H9 (cell line): ENCODE measurements at regions not wholly inside any gene's neighbourhood (a gene's known extent, or its start where the extent isn't known, plus 50 kb on each side); places are given as distances from the start of the nearest gene placed in this dataset.

Experiments
- DNase-seq: peaks from one replicate; pipeline ENCODE4 v3.0.0-alpha.2; 2017
- H2AFZ ChIP-seq: one replicate; pipeline ENCODE4 v1.6.1; 2013; ENCODE audit warnings: mild to moderate bottlenecking, low read length, control low read depth, moderate library complexity
- H2AK5ac ChIP-seq: 2 replicates; pipeline ENCODE4 v1.6.1; 2013; ENCODE audit warnings: low read length, control low read depth, mixed read lengths; ENCODE audit not compliant: insufficient read length
- H2BK120ac ChIP-seq: one replicate; pipeline ENCODE4 v1.6.1; 2013; ENCODE audit warnings: low read depth, mild to moderate bottlenecking, low read length, control low read depth, inconsistent platforms; ENCODE audit not compliant: poor library complexity, severe bottlenecking
- H2BK12ac ChIP-seq: 2 replicates; pipeline ENCODE4 v1.6.1; 2013; ENCODE audit warnings: low read length, control low read depth, mixed read lengths, low read depth; ENCODE audit not compliant: insufficient read length
- H2BK15ac ChIP-seq: 2 replicates; pipeline ENCODE4 v1.6.1; 2013; ENCODE audit warnings: low read depth, low read length, control low read depth
- H2BK20ac ChIP-seq: one replicate; pipeline ENCODE4 v1.6.1; 2013; ENCODE audit warnings: low read depth, mild to moderate bottlenecking, low read length, control low read depth, inconsistent platforms; ENCODE audit not compliant: poor library complexity, severe bottlenecking
- H2BK5ac ChIP-seq: 2 replicates; pipeline ENCODE4 v1.6.1; 2013; ENCODE audit warnings: low read length, control low read depth, mixed read lengths; ENCODE audit not compliant: insufficient read length
- H3K14ac ChIP-seq: 2 replicates; pipeline ENCODE4 v1.6.1; 2013; ENCODE audit warnings: low read length, control low read depth; ENCODE audit not compliant: insufficient read depth
- H3K18ac ChIP-seq: 2 replicates; pipeline ENCODE4 v1.6.1; 2013; ENCODE audit warnings: low read depth, mild to moderate bottlenecking, mixed read lengths, low read length, control low read depth; ENCODE audit not compliant: insufficient read length
- H3K23ac ChIP-seq: 2 replicates; pipeline ENCODE4 v1.6.1; 2013; ENCODE audit warnings: low read length, control low read depth, mixed read lengths, low read depth; ENCODE audit not compliant: insufficient read length
- H3K23me2 ChIP-seq: 2 replicates; pipeline ENCODE4 v1.6.1; 2013; ENCODE audit warnings: low read depth, mild to moderate bottlenecking, mixed read lengths, low read length, control low read depth; ENCODE audit not compliant: insufficient read length, poor library complexity, severe bottlenecking
- H3K27ac ChIP-seq: 2 replicates; pipeline ENCODE4 v1.5.1; 2013; ENCODE audit warnings: low read length, control low read depth, mixed read lengths, low read depth; ENCODE audit not compliant: insufficient read length
- H3K27me3 ChIP-seq: 2 replicates; pipeline ENCODE4 v1.6.1; 2013; ENCODE audit warnings: low read length, control low read depth, inconsistent platforms; ENCODE audit not compliant: insufficient read depth
- H3K4ac ChIP-seq: 2 replicates; pipeline ENCODE4 v1.6.1; 2013; ENCODE audit warnings: low read depth, mild to moderate bottlenecking, control low read depth, inconsistent platforms, low read length, moderate library complexity
- H3K4me1 ChIP-seq: 2 replicates; pipeline ENCODE4 v1.6.1; 2013; ENCODE audit warnings: low read length, control low read depth, inconsistent platforms; ENCODE audit not compliant: insufficient read depth
- H3K4me2 ChIP-seq: 2 replicates; pipeline ENCODE4 v1.6.1; 2013; ENCODE audit warnings: low read length, control low read depth, mixed read lengths; ENCODE audit not compliant: insufficient read length, insufficient read depth
- H3K56ac ChIP-seq: 2 replicates; pipeline ENCODE4 v1.6.1; 2013; ENCODE audit warnings: low read depth, mild to moderate bottlenecking, mixed read lengths, low read length, control low read depth; ENCODE audit not compliant: insufficient read length
- H3K79me1 ChIP-seq: 2 replicates; pipeline ENCODE4 v1.6.1; 2013; ENCODE audit warnings: low read depth, mild to moderate bottlenecking, moderate library complexity, low read length, control low read depth, inconsistent platforms; ENCODE audit not compliant: insufficient read depth, poor library complexity, severe bottlenecking
- H3K79me2 ChIP-seq: 2 replicates; pipeline ENCODE4 v1.6.1; 2013; ENCODE audit warnings: low read length, control low read depth, inconsistent platforms; ENCODE audit not compliant: insufficient read depth
- H3K9ac ChIP-seq: 2 replicates; pipeline ENCODE4 v1.6.1; 2013; ENCODE audit warnings: low read length, control low read depth, mixed read lengths; ENCODE audit not compliant: insufficient read length; ENCODE audit errors: extremely low read depth
- H3K9me3 ChIP-seq: one replicate; pipeline ENCODE4 v1.6.1; 2013; ENCODE audit warnings: low read depth, low read length, inconsistent platforms; ENCODE audit not compliant: control insufficient read depth
- H3T11ph ChIP-seq: one replicate; pipeline ENCODE4 v1.6.1; 2013; ENCODE audit warnings: mild to moderate bottlenecking, low read length, control low read depth, inconsistent platforms
- H4K20me1 ChIP-seq: one replicate; pipeline ENCODE4 v1.6.1; 2013; ENCODE audit not compliant: control insufficient read depth, insufficient read length, insufficient read depth
- H4K5ac ChIP-seq: 2 replicates; pipeline ENCODE4 v1.6.1; 2013; ENCODE audit warnings: low read depth, mild to moderate bottlenecking, mixed read lengths, low read length, control low read depth; ENCODE audit not compliant: insufficient read length
- H4K8ac ChIP-seq: replicated peaks from 2 replicates; pipeline ENCODE4 v1.6.1; 2013; ENCODE audit warnings: low read length, control low read depth, mixed read lengths, low read depth; ENCODE audit not compliant: insufficient read length
- H4K91ac ChIP-seq: 2 replicates; pipeline ENCODE4 v1.6.1; 2013; ENCODE audit warnings: low read depth, mild to moderate bottlenecking, moderate library complexity, mixed read lengths, low read length, control low read depth; ENCODE audit not compliant: insufficient read length
- H3K27ac Mint-ChIP-seq, 3 experiments: 2 replicates in 2 of 3; 3 replicates in 1 of 3; pipeline ENCODE4 v1.8.0; 2020 to 2021; ENCODE audit warnings: mixed read lengths in 3 of 3, mild to moderate bottlenecking in 1 of 3, moderate library complexity in 1 of 3
- H3K27me3 Mint-ChIP-seq: 2 replicates; pipeline ENCODE4 v1.8.0; 2021; ENCODE audit warnings: low read depth, mild to moderate bottlenecking, moderate library complexity, mixed read lengths
- H3K36me3 Mint-ChIP-seq, 3 experiments: 2 replicates in 2 of 3; 3 replicates in 1 of 3; pipeline ENCODE4 v1.8.0; 2020 to 2021; ENCODE audit warnings: low read depth in 3 of 3, mixed read lengths in 3 of 3; ENCODE audit not compliant: insufficient read depth in 1 of 3
- H3K4me1 Mint-ChIP-seq, 2 experiments: 2 replicates each; pipeline ENCODE4 v1.8.0; 2020; ENCODE audit warnings: mixed read lengths in 2 of 2
- H3K4me3 Mint-ChIP-seq, 2 experiments: 2 replicates in 1 of 2; 3 replicates in 1 of 2; pipeline ENCODE4 v1.8.0; 2020 to 2021; ENCODE audit warnings: mild to moderate bottlenecking in 2 of 2, mixed read lengths in 2 of 2, moderate library complexity in 1 of 2
- H3K9me3 Mint-ChIP-seq, 2 experiments: 2 replicates in 1 of 2; 3 replicates in 1 of 2; pipeline ENCODE4 v1.8.0; 2020; ENCODE audit warnings: mild to moderate bottlenecking in 2 of 2, mixed read lengths in 2 of 2, moderate library complexity in 1 of 2
- WGBS: extraction: QIAGEN DNeasy Blood & Tissue Kit; methylation state at CpG from one replicate; pipeline ENCODE4 v1.1.7; 2013; ENCODE audit warnings: missing lambda C conversion rate, low lambda C conversion rate, mixed read lengths; ENCODE audit not compliant: insufficient read length; ENCODE audit errors: extremely low coverage; 5-methylcytosine and 5-hydroxymethylcytosine counted together
- TF ChIP-seq, protein P1 (sequence below): fragments of 200-600 bp; sonication (generic); conservative IDR thresholded peaks from 3 replicates; pipeline ENCODE4 v1.8.0; 2021; ENCODE audit warnings: antibody characterized with exemption, mild to moderate bottlenecking

DNA sequence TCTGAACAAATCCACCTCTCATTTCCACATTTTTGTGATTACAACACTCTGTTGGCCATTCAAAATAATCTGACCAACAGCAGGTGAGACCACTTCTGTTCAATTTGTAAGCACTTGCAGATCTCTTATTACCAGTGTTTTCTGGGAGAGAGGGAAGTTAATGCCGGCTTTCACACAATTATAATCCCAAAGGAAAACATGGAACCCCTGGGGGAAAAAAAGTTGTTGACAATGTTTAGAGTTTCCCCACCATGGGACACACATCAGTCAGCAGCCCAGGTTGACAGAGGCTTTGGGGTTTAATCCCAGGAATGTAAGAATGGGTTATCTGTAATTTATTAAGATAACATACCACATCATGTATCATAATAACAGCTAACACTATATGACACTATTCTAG, 68.4 kb upstream of the TNFSF4 start:
- Histone ChIP-seq H2BK20ac (no peak overlapping the region), H2BK120ac (no peak overlapping the region), H3K79me2 (no peaks in the 10 kb centered on the region), H2BK15ac (no peak overlapping the region), H3K27me3 (no peaks in the 10 kb centered on the region), H4K91ac (no peak overlapping the region), H3K9me3 (no peaks in the 10 kb centered on the region), H3K23me2 (no peaks in the 10 kb centered on the region), H2AFZ (no peak overlapping the region), H3K79me1 (no peaks in the 10 kb centered on the region), H2BK12ac (no peak overlapping the region), H4K8ac (no peak overlapping the region), H3K56ac (no peak overlapping the region), H3K23ac (no peak overlapping the region), H2AK5ac (no peak overlapping the region), H3K27ac (no peak overlapping the region), H3K14ac (no peak overlapping the region), H3K18ac (no peak overlapping the region), H3T11ph (no peak overlapping the region), H3K4ac (no peak overlapping the region), H3K4me2 (no peak overlapping the region), H4K20me1 (no peaks in the 10 kb centered on the region), H3K4me1 (no peaks in the 10 kb centered on the region; the same call in 1 of the 2 replicates), H4K5ac (no peak overlapping the region), H2BK5ac (no peak overlapping the region), H3K9ac (no peak overlapping the region)
- no CpG with 5 or more reads among the region's 1 CpG for WGBS
- peaks cover 3% of the 10 kb centered on the region; the same call in 1 of the 2 replicates for H3K27me3 Mint-ChIP-seq
- DNase-seq, result no peak
- H3K9me3 Mint-ChIP-seq, result no peaks in the 10 kb centered on the region
- no peaks in the 10 kb centered on the region for H3K36me3 Mint-ChIP-seq
- TF ChIP-seq, protein P1, sequence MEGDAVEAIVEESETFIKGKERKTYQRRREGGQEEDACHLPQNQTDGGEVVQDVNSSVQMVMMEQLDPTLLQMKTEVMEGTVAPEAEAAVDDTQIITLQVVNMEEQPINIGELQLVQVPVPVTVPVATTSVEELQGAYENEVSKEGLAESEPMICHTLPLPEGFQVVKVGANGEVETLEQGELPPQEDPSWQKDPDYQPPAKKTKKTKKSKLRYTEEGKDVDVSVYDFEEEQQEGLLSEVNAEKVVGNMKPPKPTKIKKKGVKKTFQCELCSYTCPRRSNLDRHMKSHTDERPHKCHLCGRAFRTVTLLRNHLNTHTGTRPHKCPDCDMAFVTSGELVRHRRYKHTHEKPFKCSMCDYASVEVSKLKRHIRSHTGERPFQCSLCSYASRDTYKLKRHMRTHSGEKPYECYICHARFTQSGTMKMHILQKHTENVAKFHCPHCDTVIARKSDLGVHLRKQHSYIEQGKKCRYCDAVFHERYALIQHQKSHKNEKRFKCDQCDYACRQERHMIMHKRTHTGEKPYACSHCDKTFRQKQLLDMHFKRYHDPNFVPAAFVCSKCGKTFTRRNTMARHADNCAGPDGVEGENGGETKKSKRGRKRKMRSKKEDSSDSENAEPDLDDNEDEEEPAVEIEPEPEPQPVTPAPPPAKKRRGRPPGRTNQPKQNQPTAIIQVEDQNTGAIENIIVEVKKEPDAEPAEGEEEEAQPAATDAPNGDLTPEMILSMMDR, result no peak
- H3K4me3 Mint-ChIP-seq, result no peak overlapping the region
- H3K4me1 Mint-ChIP-seq, result peaks cover 22 to 26% of the 10 kb centered on the region in 2 experiments
- no peak overlapping the region for H3K27ac Mint-ChIP-seq
